Activated CD8-positive, alpha-beta memory T cell treated with anti-CD3 and anti-CD28 coated beads for 24 hours (primary cell): ENCODE measurements at regions not wholly inside any gene's neighbourhood (a gene's known extent, or its start where the extent isn't known, plus 50 kb on each side); places are given as distances from the start of the nearest gene placed in this dataset.

Experiments
- DNase-seq: peaks from one replicate; pipeline ENCODE4 v3.0.0-alpha.2; 2020

GRCh38 chr5:8399471-8399870 is 530.5 kb downstream of the MTRR start:
- DNase-seq, result no peak

- DNase-seq, result no peak
Observed at GRCh38 chr5:8408258-8408657, 539.3 kb downstream of the MTRR start.

- DNase-seq, result no peak
Observed at GRCh38 chr5:8410618-8411017, 541.7 kb downstream of the MTRR start.

DNA sequence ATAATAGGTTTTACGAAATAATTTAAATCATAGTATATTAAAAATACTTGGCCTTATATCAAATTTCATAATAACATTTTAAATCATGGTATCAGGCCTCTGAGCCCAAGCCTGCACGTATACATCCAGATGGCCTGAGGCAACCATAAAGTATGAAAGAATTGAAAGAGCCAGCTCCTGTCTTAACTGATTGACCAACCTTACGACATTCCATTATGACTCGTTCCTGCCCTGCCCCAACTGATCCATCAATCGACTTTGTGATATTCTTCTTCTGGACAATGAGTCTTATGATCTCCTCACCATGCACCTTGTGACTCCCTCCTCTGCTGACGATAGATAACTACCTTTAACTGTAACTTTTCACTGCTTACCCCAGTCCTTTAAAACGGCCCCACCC is 545.0 kb downstream of the MTRR start:
- no peak for DNase-seq

DNA sequence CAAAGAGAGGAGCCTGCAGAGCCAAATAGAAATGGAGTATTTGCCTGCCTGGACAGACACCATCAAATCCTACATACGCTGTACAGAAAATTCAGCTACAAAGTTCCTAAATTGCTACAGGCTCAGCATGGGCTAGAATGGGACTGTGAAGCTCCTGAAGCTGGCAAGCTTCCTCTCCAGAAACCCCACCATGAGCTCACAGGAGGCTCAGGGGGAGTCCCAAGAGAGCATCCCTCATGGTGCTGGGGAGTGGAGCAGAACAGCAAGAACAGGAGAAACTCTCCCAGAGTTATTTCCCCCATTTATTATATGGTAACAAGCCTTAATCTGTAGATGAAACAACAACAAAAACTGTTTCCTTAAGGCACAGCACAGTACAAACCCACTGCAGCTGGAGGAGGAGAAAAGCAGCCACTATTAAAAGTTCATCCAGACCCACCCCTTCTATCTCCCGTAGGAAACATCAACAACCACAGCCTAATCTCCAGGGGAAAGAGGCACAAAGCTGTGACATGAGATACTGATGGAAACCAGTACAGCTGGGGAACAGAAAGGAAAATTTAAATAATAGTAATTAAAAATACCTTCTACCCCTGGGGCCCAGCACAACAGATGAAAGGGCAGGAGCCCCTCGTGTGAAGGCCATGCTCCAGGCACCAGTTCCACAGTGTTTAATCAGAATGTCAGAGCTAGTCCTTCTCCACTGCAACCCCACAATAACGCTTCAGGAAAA is 548.5 kb downstream of the MTRR start:
- DNase-seq, result no peak

DNA sequence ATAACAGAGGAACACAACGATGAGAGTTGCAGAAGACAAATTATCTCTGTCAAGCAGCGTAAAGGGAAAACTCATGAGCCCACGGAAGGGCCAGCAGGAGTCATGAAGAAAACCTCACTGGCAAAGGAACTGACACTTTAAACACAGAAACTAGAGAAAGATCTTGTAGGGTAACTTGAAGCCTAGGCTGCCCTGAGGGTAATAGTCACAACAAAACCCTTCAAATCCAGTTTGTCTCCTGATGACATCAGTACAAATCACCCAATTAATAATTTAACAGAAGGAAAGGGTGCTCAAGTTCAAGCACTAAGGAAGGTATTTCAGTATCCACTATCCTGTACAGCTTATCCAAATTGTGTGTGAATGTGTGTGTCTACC is 549.1 kb downstream of the MTRR start:
- DNase-seq, result no peak

DNA sequence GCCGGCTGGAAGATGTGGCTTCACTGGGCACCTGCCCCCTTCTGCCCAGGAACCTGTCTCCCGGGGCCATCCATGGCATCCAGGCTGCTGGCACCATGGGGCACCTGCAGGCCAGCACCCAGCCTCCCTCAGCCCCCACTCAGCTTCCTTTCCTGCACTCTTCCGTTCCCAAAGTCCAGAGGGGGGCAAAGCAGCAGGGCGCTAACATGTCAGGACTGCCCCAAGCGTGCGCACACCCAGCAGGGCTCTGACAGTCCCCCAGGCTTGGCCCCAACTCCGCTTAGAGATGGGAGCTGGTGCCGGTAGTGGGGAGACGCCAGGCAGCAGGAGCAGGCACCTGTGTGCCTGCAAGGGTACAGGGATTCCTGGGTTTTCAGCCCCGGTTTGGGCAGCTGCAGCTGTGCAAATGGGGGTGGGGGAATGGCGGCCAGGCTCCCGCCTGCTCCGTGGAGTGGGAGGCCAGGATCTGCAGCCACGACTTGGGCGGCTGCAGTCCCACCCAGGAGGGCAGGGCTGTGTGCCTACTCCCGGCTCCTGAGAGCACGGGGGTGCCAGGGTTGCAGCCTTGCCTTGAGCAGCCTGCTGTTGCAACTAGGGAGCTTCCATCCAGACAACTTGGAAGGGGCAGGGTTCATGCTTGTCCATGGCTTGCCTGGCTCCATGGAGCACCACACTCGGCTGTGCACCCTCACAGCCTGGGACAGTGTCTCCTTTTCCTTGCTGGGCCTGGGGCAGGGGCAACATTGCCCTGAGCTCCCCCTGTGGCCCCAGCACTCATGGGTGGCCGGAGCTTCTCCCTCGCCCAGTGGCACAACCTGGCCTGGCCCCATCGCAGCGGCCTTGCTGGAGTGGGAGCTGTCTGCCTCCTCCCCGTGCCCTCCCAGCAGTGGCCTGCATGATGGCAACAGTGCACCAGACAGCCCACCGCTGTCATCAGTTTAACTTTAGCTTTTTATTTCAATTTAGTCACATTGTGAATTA is 561.1 kb downstream of the MTRR start:
- DNase-seq, result no peak

DNA sequence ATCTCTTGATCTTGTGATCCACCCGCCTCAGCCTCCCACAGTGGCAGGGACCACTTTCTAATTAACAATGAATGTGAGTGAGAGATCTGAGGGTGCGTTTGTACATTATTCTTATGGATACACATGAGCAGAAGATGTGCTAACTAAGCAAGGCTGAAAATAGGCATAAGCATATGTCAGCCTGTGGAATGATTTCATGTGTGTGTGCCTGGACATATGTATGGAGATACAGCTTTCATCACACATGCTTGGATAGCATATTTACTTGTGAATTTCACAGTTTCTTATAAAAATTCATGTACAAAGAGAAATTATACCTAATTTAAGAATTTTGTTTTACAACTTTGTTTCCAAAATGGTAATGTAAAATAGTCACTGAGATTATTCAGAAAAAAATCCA is 565.6 kb downstream of the MTRR start:
- no peak for DNase-seq

GRCh38 chr5:8436924-8437323 is 568.0 kb downstream of the MTRR start:
- no peak for DNase-seq

DNA sequence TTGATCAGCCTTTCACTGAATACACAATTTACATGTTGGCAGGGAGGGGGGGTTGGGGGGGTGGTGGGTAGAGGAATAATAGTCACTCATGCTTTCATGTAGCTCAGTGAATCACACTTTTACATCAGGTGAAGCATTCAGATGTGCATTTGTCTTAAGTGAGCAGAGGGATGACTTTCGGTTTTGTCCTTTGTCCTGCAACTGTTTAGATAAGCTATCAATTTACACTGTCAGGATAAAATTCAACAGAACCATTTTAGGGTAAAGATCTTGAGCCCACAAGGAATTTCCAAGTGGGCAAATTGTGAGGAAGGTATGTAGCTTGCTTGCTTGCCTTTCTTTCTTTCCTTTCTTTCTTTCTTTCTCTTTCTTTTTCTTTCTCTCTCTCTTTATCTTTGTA is 576.2 kb downstream of the MTRR start:
- DNase-seq, result no peak

DNA sequence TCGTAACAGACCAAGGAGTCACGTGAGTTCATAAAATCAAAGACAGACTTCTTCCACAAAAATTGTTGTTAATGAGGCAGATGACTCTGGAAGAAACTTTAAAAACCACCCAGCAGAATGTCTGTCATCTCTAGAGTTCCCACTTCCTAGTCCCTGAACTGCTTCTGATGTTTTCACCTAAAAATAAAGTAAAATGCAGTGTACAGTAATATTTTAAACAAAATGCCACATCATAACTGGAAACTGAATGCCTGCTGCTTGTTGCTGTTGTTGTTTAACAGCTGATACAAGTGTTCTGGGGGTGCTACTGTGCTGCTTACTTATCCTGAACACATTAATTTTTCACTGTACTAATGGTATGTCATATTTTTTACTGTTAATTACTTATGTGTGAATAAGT is 577.2 kb downstream of the MTRR start:
- no peak for DNase-seq

GRCh38 chr5:8456846-8457186 is 587.9 kb downstream of the MTRR start:
- no peak for DNase-seq

DNA sequence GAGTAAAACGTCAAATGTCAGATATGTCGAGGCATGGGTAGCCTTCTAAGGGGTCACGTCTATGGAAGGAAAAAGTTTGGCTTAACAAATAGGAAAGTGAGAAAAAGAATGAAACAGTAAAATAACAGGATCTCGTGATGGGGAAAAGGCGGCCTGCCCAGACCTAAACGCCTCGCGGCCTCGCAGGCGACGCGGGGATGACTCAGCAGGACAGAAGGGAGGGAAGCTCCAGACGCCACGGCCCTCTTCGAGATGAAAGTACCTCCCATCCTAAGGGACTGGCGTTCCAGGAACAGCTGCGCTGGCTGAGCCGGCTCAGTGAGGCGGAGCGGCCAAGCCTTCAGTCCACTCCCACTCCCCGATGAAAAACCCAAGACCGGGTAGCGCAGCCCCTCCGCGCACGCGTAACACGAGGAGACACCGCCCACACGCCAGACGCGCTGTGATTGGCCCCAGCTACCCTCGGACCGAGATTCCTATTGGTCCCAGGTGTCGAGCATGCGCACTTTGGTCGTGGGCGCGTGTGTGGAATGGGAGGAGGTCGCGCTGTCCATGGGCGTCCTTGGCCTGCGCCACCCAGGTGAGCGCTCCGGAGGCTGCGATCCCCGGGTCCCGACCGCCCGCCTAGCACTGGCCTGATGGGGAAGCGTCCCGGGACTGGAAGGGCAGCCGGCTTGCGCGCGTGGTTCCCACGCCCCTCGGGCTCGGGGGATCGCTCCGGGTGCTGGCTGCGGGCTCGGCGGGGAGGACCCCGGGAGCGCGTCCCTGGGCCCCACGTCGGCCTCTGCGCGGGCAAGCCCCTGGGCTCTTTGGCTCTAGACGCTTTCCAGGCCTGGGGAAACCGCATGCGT is 588.5 kb downstream of the MTRR start:
- peak; percentile 87 for DNase-seq

- no peak for DNase-seq
Observed at GRCh38 chr5:8458038-8458383, 589.1 kb downstream of the MTRR start.

DNA sequence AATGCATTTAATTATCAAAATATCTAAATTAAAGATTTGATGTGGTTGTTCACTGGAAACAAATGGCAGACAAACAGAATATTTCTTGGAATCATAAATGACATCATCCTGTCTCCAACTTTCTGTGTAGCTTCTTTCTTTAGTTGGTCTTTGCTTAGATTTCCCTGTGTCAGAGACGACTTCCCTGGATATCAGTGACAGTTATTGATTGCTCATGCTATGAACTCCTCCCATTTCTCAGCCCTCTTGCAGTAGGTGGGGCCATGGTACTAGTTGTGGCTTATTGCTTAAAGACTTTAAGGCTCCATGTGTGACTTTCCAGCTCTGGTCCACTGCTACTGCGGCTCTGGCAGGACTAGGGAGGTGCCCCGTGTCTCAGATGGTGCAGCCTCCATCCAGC is 592.6 kb downstream of the MTRR start:
- no peak for DNase-seq

GRCh38 chr5:8462565-8462964 is 593.6 kb downstream of the MTRR start:
- DNase-seq, result no peak

DNA sequence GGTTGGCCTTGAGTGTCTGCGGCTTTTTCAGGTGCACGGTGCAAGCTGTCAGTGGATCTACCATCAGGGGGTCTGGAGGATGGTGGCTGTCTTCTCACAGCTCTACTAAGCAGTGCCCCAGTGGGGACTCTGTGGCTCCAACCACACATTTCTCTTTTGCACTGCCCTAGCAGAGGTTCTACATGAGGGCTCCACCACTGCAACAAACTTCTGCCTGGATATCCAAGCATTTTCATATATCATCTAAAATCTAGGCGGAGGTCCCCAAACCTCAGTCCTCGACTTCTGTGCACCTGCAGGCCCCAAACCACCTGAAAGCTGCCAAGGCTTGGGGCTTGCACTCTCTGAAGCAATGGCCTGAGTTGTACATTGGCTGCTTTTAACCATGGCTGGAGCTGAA is 601.5 kb downstream of the MTRR start:
- no peak for DNase-seq

DNA sequence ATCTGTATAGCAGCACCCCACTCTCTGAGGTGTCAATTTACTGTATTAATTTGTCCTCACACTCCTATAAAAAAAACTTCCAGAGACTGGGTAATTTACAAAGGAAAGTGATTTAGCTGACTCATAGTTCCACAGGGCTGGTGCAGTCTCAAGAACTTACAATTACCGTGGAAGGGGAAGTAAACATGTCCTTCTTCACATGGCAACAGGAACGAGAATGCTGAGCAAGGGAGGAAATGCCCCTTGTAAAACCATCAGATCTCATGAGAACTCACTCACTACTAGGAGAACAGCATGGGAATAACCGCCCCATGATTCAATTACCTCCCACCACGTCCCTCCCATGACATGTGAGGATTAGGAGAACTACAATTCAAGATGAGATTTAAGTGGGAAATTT is 602.6 kb downstream of the MTRR start:
- no peak for DNase-seq

GRCh38 chr5:8473016-8473415 is 604.1 kb downstream of the MTRR start:
- no peak for DNase-seq

GRCh38 chr5:8473827-8474568 is 605.0 kb downstream of the MTRR start:
- no peak for DNase-seq

- DNase-seq, result no peak
Observed at GRCh38 chr5:8474569-8474930, 605.6 kb downstream of the MTRR start.

GRCh38 chr5:8478326-8478725 is 609.4 kb downstream of the MTRR start:
- DNase-seq, result no peak

- no peak for DNase-seq
Observed at GRCh38 chr5:8481007-8481406, 612.1 kb downstream of the MTRR start.
